NCI-H69 (cell line): ENCODE measurements at regions not wholly inside any gene's neighbourhood (a gene's known extent, or its start where the extent isn't known, plus 50 kb on each side); places are given as distances from the start of the nearest gene placed in this dataset.

ENCODE experiments used
- DNase-seq: peaks from one replicate; lab custom pipeline; 2025; lab: John Stamatoyannopoulos, UW

DNA sequence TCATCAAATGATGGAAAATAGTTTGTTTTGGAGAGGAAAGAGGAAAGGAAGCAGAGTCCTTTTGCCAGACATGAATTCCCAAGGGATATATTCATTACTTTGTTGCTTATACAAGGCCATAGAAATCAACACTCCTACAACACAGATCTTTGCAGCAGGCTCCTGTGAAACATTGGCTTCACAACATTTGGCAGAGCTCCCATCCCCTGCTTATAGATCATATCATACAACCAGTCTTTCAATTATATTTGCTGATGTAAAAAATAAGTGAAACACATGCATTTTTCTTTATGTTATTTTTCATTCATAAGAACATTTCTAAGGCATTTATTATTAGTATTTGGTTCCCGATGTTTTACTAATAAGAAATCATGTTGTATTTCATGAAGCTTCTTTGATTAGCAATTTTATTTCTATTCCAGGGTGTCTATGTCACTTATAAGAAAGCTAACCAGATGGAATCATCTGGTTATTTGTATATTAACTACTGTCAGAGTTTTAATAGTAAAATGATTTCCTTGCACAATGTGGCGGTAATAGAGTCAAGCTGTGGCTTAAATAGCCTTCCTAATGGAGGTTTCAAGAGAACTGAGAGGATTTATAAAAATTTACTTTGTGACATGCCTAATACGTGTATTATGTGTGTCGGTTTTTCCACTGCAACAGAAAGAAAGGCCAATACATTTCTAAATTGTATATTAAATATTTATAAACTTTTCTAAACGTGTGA, 470.3 kb upstream of the NCAM2 start:
- peak; percentile 81 for DNase-seq

GRCh38 chr21:20537130-20537529, 461.1 kb upstream of the NCAM2 start:
- DNase-seq, result no peak

- no peak for DNase-seq
These were observed 460.1 kb upstream of the NCAM2 start for GRCh38 chr21:20538039-20538658.

DNA sequence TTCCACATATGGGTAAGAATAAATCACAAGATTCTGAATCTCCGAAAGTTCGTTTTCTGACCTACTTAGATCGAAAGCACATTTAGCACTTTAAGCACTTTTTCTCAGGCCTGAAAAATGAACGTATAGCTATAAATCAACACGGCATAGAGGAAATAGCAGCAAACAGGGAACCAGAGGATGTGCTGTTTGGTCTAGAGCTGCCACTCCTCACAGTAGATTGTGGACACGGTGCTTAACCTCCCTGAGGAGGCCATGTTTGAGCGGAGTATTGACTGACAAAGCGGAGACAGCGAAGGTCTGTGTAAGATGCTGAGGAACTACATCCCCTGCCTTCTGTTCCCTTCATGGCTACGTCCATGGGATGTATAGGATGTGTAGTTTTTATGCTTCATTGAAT, 452.8 kb upstream of the NCAM2 start:
- no peak for DNase-seq

- DNase-seq, result no peak
These were observed 446.3 kb upstream of the NCAM2 start for GRCh38 chr21:20551939-20552338.

DNA sequence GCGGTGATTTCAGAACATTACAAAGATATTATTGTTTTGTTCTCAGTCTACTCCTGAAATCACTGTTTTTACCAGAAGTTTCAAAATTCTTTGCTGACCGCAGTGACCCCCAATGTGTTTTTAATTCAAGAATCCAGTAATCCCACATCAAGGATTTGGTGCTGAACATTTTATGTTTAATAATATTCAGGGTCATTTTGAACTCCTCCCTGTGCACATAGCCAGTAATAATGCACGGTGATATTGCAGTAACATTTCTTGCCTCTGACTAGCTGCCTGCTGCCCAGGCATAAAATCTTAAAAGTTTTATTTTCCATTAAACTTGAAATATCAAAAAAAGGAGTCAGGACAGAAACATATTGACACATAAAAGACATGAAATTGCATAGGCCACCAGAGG, 443.4 kb upstream of the NCAM2 start:
- DNase-seq, result no peak

DNA sequence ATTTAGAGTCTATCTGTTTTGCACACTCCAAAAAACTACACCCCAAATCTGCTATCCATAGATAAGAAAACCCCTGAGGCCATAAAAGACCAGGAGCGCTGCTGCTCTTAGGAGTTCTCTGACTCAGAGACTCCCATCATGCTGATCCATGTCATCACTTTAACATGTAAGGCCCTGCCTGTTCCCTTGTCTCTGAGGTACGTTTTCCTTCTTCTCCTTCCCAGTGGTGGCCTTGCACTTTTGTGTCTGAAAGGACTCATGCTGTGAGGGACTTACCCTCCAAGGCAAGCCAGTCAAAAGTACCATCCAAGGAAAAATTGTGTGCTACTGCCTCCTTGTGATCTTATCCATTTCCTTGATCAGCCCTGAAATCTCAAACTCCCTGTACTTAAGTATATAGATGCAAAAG, 427.4 kb upstream of the NCAM2 start:
- DNase-seq, result peak; percentile 85

DNA sequence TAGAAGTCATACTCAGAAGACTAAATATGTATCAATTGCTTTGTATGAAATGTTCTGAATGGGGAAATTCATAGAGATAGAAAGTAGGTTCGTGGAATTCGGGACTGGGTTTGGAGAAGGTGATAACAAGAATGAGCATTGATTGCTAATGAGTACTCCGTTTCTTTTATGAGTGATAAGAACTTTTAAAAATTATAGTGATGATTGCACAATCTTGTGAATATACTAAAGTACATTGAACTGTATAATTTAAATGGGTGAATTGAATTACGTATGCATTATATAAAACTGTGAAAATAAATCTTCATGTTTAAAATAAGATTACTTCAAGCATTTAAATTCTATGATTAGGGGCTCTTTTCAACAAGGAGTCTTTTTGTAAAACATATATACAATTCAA, 425.6 kb upstream of the NCAM2 start:
- no peak for DNase-seq

- peak; percentile 19 for DNase-seq
These were observed 416.8 kb upstream of the NCAM2 start for GRCh38 chr21:20581361-20581760.

- DNase-seq, result no peak
These were observed 406.9 kb upstream of the NCAM2 start for GRCh38 chr21:20591284-20591683.

GRCh38 chr21:20592463-20592862, 405.7 kb upstream of the NCAM2 start:
- no peak for DNase-seq

GRCh38 chr21:20603236-20603635, 395.0 kb upstream of the NCAM2 start:
- DNase-seq, result no peak

DNA sequence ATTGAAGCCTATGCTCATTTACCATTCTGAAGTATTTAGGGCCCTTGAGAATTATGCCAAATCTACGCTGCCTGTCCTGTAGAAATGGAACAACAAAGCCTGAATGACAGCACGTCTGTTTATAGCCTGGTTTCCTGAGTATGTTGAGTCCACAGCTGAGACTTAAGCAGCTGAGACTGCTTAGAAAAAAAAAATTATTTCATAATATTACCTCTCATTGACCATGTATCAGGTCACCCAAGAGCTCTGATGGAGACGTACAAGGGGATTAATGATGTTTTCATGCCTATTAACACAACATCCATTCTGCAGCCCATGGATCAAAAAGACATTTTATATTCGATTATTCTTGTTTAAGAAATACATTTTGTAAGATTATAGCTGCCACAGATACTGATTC, 387.2 kb upstream of the NCAM2 start:
- DNase-seq, result no peak

DNA sequence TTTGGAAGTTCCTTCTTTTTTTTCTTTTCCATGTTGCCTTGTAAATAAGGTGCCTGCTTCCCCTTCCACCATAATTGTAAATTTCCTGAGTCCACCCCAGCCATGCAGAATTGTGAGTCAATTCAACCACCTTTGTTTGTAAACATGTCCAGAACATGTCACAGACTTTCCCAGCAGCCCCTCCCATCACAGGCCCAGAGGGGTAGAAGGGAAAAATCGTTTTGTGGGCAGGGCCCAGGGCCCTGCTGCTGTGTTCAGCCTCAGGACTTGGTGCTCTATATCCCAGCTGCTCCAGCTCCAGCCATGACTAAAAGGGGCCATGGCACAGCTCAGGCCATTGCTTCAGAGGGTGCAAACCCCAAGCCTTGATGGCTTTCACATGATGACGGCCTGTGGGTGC, 384.6 kb upstream of the NCAM2 start:
- no peak for DNase-seq

- peak; percentile 97 for DNase-seq
These were observed 381.1 kb upstream of the NCAM2 start for GRCh38 chr21:20617130-20617529.

GRCh38 chr21:20618878-20619277, 379.3 kb upstream of the NCAM2 start:
- DNase-seq, result peak; percentile 42

- DNase-seq, result no peak
These were observed 370.6 kb upstream of the NCAM2 start for GRCh38 chr21:20627594-20627993.

- DNase-seq, result no peak
These were observed 366.6 kb upstream of the NCAM2 start for GRCh38 chr21:20631633-20632032.

- no peak for DNase-seq
These were observed 359.2 kb upstream of the NCAM2 start for GRCh38 chr21:20639026-20639425.

- DNase-seq, result no peak
These were observed 357.0 kb upstream of the NCAM2 start for GRCh38 chr21:20641241-20641640.

DNA sequence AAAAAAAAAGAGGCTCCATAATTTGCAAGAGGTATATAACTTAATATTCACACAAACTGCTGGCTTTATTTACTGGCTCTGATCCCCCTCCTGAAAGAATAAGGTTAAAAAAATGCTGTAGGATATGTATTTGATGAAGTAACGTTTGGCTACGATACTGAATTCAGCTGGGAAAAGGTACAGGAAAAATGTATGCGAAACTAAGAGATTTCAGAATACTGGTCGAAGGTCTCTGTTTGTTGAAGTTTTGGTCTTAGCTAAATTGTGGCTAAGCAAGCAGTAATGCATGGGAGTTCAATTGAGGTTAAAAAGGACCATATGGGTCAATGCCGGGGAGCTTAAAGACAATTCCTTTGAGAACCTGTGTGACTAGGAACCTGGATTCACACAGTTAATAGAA, 355.5 kb upstream of the NCAM2 start:
- DNase-seq, result no peak

GRCh38 chr21:20644552-20644951, 353.7 kb upstream of the NCAM2 start:
- no peak for DNase-seq

GRCh38 chr21:20645344-20645743, 352.9 kb upstream of the NCAM2 start:
- no peak for DNase-seq
